IMR-90 (cell line): ENCODE measurements at regions not wholly inside any gene's neighbourhood (a gene's known extent, or its start where the extent isn't known, plus 50 kb on each side); places are given as distances from the start of the nearest gene placed in this dataset.

Experiments
- BHLHE40 ChIP-seq: fragments of 150-350 bp; IDR thresholded peaks from 2 replicates; pipeline ENCODE4 v1.6.1; 2016; ENCODE audit warnings: mild to moderate bottlenecking, low read depth, low read length
- CEBPB ChIP-seq: IDR thresholded peaks from 2 replicates; pipeline ENCODE4 v1.6.1; 2012; ENCODE audit warnings: low read depth, low read length, improper control_type of control experiment
- FOS ChIP-seq: fragments of 150-350 bp; IDR thresholded peaks from 2 replicates; pipeline ENCODE4 v1.6.1; 2016; ENCODE audit warnings: low read depth, low read length
- MAFK ChIP-seq: IDR thresholded peaks from 2 replicates; pipeline ENCODE4 v1.6.1; 2012; ENCODE audit warnings: low read depth, low read length, improper control_type of control experiment
- MAZ ChIP-seq: IDR thresholded peaks from 2 replicates; pipeline ENCODE4 v1.6.1; 2012; ENCODE audit warnings: low read depth, mild to moderate bottlenecking, low read length, improper control_type of control experiment, moderate library complexity, borderline replicate concordance
- NFE2L2 ChIP-seq: fragments of 150-350 bp; IDR thresholded peaks from 2 replicates; pipeline ENCODE4 v1.6.1; 2016; ENCODE audit warnings: low read depth, mild to moderate bottlenecking, low read length
- POLR2A ChIP-seq: IDR thresholded peaks from 2 replicates; pipeline ENCODE4 v1.6.1; 2012; ENCODE audit warnings: mild to moderate bottlenecking, low read depth, low read length
- RAD21 ChIP-seq: IDR thresholded peaks from 2 replicates; pipeline ENCODE4 v1.6.1; 2012; ENCODE audit warnings: low read length, improper control_type of control experiment
- RCOR1 ChIP-seq: IDR thresholded peaks from 2 replicates; pipeline ENCODE4 v1.6.1; 2012; ENCODE audit warnings: mild to moderate bottlenecking, low read length, improper control_type of control experiment; ENCODE audit not compliant: insufficient replicate concordance
- RFX5 ChIP-seq: IDR thresholded peaks from 2 replicates; pipeline ENCODE4 v1.8.0; 2012; ENCODE audit warnings: low read depth, mild to moderate bottlenecking, low read length, moderate library complexity
- SMC3 ChIP-seq: fragments of 150-350 bp; IDR thresholded peaks from 2 replicates; pipeline ENCODE4 v1.6.1; 2016; ENCODE audit warnings: low read depth, mild to moderate bottlenecking, antibody characterized with exemption, low read length, moderate library complexity
- TF ChIP-seq, protein P1 (sequence below): conservative IDR thresholded peaks from 2 replicates; pipeline ENCODE4 v1.5.1; 2012; ENCODE audit warnings: mild to moderate bottlenecking, low read depth, low read length, improper control_type of control experiment
- TF ChIP-seq, protein P2 (sequence below): fragments of 150-350 bp; IDR thresholded peaks from 2 replicates; pipeline ENCODE4 v1.6.1; 2017; ENCODE audit warnings: mild to moderate bottlenecking, antibody characterized with exemption, low read length, low read depth
- TF ChIP-seq, protein P3 (sequence below): fragments of 150-350 bp; IDR thresholded peaks from 2 replicates; pipeline ENCODE4 v1.6.1; 2016; ENCODE audit warnings: low read depth, mild to moderate bottlenecking, low read length, moderate library complexity, borderline replicate concordance

DNA sequence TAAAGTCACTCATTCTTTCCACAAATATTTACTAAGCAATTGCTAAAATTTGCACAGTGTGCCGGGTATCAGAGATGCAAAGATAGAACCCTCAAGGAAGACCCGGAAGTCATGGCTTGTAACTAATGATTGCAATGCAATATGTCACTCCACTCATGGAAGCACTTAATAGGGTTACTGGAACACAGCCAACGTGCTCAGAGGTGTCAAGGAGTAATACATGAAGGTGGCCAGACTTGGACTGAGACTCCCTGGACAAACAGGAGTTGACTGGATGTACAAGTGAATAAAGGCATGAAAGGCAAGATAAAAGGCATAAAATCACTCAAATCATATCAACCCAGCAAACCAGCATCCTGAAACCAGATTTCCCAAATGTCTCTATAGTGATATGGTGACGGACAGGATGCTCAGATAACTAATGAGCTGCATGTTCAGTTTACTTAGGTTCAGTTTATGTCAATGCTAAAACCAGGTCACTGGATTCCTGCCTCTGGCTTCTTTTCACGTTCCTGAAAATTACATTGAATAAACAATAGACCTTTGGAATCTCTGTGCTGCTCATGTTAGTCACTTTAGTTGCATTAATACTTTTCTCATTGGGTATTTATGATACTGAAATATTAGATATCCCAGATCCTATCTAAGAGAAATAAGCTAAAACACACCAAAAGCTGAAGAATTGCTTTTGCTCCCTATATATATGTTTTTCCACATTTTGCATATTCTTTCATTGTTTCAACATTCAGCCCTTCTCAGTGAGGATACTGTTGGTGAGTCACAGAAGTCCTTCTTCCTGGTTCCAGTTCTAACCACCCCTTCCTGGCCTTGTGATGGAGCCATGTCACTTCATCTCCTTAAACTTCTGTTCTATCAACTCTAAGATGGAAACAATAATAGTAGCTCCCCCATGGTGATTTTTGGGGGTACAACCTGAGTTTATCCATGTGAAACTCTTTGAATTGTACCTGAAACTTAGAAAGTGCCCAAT lies 688.9 kb upstream of the ID2 start:
- no peak for TF ChIP-seq FOS
- TF ChIP-seq, protein P1, sequence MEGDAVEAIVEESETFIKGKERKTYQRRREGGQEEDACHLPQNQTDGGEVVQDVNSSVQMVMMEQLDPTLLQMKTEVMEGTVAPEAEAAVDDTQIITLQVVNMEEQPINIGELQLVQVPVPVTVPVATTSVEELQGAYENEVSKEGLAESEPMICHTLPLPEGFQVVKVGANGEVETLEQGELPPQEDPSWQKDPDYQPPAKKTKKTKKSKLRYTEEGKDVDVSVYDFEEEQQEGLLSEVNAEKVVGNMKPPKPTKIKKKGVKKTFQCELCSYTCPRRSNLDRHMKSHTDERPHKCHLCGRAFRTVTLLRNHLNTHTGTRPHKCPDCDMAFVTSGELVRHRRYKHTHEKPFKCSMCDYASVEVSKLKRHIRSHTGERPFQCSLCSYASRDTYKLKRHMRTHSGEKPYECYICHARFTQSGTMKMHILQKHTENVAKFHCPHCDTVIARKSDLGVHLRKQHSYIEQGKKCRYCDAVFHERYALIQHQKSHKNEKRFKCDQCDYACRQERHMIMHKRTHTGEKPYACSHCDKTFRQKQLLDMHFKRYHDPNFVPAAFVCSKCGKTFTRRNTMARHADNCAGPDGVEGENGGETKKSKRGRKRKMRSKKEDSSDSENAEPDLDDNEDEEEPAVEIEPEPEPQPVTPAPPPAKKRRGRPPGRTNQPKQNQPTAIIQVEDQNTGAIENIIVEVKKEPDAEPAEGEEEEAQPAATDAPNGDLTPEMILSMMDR: no peak
- TF ChIP-seq, protein P2, sequence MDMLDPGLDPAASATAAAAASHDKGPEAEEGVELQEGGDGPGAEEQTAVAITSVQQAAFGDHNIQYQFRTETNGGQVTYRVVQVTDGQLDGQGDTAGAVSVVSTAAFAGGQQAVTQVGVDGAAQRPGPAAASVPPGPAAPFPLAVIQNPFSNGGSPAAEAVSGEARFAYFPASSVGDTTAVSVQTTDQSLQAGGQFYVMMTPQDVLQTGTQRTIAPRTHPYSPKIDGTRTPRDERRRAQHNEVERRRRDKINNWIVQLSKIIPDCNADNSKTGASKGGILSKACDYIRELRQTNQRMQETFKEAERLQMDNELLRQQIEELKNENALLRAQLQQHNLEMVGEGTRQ: no peak
- TF ChIP-seq POLR2A: no peak
- TF ChIP-seq CEBPB: peak; percentile 29; the same call in 1 of the 2 replicates
- TF ChIP-seq RFX5: no peak
- no peak for TF ChIP-seq MAFK
- TF ChIP-seq RAD21: no peak
- TF ChIP-seq, protein P3, sequence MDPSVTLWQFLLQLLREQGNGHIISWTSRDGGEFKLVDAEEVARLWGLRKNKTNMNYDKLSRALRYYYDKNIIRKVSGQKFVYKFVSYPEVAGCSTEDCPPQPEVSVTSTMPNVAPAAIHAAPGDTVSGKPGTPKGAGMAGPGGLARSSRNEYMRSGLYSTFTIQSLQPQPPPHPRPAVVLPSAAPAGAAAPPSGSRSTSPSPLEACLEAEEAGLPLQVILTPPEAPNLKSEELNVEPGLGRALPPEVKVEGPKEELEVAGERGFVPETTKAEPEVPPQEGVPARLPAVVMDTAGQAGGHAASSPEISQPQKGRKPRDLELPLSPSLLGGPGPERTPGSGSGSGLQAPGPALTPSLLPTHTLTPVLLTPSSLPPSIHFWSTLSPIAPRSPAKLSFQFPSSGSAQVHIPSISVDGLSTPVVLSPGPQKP: no peak
- TF ChIP-seq MAZ: no peak
- no peak for TF ChIP-seq SMC3
- TF ChIP-seq BHLHE40: no peak
- TF ChIP-seq RCOR1: no peak
- TF ChIP-seq NFE2L2: no peak
